Left kidney (tissue), 1 donor: ENCODE measurements at regions not wholly inside any gene's neighbourhood (a gene's known extent, or its start where the extent isn't known, plus 50 kb on each side); places are given as distances from the start of the nearest gene placed in this dataset.

Experiments
- DNase-seq: peaks from one replicate; pipeline ENCODE4 v3.0.0-alpha.2; 2013

DNA sequence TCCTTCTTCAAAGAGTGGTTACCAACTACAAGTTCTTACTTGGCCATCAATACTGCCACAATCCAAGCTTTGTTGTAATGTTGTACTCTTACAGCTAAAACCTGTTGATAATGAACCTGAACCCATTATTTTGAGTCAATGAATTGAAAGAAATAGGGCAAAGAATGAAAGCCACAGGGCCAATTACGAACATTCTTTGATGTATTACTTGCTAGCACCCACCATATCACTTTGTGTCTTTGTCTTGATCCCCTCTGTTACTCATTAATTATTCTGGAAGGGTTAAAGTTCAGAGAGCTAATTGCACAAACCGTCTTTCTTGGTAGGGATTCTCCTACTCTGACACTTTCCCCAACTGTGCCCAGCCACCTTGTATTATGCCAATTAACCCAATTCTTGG is 53.2 kb upstream of the TFEC start:
- no peak for DNase-seq

DNA sequence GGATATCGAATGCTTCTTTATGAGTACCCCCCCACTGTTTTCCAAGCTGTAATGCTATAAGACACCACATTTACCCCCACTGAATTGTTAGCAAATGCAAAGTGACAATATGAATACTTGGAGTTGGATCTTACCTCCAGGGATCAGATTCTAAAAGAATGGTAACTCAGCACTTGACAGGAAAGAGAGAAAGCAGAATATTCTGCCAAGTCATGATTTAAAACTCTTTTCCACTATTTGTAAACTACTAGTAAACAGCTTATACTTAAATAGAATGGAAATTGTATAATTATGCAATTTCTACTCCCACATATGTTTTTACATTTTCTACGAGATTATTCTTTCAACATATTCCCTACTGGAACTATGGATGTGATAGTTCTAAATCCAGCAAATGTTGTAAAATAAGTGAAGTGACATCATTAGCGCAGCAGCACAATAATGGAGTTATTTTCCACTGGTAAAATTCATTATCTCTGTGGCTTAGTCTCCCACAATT is 56.0 kb upstream of the TFEC start:
- no peak for DNase-seq

DNA sequence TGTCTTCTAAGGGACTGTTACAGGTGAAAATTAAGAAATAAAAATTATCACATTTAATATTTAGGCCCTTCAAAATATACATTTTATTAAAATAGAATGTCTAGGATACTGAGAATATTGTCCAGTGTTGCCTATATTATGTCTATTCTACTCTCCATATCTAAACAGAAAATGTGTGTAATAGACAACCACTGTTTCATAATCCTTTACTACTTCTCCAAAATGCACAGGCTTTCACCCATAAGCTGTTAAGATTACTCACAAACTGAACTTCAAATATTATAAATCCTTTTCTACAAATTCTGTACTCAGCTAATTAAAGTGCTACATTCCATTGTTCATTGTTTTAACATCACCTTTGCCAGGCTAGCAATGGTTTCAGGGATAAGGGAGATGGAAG is 56.7 kb upstream of the TFEC start:
- no peak for DNase-seq

DNA sequence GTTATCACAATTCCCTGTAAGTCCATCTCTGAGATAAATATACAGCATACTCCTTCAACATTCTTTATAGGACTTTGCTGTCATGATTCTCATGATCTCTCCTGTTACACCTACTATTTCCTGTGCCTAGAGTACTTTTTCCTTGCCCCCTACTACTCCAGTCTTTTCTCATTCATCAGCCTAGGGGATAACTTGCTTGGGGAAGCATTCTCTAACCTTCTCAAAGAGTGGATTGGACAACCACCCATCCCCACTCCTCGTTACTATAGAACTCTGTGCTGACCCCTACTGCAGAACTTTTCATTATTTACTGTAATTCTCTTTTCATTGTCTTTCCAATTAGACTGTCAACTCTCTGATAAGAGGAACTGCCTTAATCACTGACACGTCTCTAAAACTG is 57.4 kb upstream of the TFEC start:
- no peak for DNase-seq

DNA sequence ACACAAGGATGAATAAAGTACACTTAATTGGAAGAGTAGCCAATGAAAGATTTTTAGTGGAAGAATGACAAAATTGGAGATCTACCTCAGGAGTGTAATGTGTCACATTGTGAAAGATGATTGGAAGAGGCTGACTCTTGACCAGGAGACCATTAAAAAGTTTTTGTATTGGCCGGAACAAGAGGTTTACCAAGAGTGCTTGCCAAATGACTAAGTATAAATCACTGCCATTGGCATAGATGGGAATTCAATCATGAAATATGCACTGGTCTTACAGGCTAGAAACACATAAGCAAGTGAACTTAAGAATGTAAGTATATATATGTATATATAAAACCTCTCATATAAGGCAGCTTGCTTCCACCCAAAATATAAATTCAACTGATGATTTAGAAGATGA is 58.7 kb upstream of the TFEC start:
- no peak for DNase-seq

DNA sequence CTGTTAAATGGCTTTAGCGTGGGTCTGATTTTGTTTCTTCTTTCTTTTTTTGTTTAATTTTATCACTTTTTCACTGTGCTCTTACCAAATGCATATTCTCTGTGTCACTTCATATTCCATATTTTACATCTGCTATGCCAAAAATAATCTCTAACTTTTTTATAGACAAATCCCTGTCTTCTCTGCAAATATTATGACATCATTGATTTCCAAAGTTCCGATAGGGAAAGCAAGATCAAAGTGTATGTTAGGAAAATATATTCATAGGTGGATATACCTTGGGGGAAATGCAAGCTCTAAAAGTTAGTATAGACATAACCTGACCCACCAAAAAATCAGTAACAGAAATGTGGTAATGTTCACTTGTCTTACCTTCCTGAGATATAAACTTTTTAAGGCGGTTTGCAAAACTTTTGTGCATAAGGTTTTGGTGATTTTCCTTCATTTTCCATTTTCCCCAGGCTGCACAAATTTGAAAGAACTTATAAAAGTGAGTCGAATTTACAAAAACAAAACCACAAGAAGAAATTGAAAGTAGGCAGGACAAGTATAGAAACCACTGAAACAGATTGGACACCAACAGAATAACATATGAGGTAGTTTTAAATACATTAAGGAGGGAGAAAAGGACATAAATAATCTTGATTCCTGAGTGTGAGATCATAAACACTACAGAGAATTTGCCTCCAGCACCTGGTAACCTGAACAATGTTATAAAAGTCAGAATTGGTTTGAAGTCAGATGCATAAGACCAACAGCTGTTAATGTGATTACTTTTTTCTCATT is 63.1 kb upstream of the TFEC start:
- no peak for DNase-seq

DNA sequence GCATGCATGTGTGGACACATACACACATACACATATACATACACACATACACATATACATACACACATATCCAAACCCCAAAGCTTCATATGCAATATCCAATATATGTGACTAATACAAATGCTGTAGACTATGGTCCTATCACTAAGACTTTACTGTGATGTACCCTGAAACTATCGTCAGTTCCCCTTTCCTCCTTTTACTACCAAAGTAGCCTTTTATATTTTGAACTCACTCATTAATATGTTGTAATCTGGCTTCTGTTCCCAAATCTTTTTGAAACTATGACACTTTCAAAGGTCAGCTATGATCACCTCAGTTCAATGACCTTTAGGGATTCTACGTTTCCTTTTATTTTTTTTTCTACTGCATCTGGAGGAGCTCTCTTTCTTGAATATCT is 64.8 kb upstream of the TFEC start:
- no peak for DNase-seq

DNA sequence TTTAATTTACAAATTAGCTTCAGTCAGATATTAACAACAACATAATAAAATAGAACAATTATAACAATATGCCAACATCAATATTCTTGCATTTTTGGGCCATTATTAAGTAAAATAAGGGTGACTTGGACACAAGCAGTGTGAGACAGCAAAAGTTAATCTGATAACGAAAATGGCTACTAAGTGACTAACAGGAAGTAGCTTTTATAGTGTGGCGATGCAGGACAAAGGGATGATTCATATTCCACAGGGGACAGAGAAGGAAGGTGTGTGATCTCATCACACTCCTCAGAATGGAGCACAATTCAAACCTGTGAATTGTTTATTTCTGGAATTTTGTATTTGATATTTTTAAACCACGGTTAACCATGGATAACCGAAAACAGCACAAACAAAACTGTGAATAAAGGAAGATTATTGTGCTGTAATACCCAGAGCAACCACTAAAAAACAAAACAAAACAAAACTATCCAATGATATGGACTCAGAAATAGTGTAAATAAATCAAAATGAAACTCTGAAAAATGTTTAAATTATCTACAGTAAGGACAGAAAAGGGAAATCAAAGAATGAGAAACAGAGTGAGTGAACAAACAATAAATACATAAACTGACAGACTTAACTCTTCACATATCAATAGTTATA is 66.9 kb upstream of the TFEC start:
- no peak for DNase-seq

DNA sequence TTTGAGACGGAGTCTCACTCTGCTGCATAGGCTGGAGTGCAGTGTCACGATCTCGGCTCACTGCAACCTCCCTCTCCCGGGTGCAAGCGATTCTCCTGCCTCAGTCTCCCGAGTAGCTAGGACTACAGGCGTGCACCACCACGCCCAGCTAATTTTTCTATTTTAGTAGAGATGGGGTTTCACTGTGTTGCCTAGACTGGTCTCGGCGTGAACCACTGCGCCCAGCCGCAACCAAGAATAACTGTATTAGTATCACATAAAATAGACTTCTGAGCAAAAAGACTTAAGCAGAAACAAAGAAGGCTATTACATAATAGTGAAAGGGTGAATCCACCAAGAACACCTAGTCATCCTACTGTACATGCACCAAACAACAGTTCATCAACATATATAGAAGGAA is 67.6 kb upstream of the TFEC start:
- no peak for DNase-seq

DNA sequence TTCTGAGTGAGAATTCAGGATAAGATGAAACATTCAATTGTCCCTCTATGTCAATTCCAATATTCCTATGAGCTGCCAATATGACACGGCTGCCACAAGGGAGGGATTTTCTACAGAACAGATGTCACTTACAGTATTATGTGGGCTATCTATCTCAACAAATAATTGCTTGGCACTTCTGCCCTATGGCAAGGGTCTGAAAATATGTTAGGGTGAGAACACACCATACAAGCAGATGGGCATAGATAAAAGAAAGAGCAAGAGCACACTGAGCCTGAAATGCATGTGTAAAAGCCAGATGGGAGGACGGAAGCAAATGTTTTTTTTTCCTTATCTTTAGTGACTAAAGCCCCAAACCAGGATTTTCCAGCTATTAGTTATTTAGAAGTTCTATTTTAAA is 70.1 kb upstream of the TFEC start:
- DNase-seq, result no peak

DNA sequence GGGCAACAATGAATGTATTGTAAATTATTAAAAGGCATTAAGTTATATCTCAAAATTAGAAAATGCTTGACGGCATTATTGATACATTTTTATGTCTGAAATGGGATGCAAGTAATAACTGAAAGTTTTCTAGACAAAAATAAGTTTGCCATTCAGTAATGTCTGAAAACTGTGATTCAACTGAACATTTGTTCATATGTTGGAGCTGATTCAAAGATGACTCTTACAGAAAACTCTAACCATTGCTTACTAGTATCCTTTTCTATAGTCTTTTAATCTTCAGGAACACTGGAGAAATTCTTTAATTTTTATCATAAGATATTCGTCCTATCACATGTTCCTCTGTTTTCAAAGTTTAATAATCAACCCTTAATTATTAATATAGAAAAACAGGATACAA is 71.1 kb upstream of the TFEC start:
- no peak for DNase-seq

DNA sequence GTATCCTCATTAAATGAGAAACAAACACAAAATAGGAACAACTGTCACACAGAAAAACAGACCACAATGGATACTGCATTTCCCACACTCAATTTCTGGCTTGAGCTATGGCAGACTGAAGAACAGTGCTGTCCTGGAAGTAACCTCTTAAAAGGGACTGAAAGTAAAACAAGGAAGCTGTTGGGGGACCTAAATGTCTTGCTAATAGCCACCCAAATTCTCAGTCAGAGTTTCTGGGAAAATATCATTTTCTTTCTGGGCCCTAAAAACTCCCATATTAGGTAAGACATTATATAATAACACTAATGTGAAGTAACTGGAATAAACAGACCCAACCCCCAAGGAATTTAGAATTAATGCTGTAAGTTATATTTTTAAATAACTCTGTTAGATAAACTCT is 80.9 kb upstream of the TFEC start:
- DNase-seq, result no peak

DNA sequence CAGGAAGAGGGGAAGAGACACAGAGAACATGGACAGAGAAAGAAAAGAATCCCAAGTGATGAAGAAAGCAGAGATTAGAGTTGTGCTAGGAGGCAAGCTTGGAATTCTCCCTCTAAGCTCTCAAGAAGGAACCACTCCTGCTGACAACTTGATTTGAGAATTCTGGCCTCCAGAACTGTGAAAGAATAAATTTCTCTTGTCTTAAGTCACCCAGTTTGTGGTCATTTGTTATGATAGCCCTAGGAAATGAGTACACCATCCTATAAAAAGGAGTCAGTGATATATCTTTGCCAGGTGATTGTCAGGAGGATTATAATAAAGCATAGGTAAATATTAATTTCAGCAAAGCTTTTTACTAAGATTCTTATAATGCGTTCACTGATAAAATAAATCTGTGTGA is 82.7 kb upstream of the TFEC start:
- no peak for DNase-seq

DNA sequence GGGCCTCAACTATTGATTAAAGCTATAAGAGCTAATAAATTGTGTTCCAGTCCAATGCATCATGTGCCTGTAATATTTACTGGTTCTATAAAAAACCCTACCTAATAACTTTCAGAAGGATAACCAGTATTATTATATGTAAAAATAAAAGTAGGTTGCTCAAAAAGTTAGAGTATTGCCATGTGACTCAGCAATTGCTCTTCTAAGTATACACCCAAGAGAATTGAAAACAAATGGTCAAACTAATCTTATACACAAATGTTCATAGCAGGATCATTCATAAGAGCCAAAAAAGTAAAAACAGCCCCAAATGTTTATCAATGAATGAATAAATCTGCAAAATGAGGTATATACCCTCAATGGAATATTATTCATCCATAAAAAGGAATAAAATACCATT is 89.5 kb upstream of the TES start:
- DNase-seq, result no peak

DNA sequence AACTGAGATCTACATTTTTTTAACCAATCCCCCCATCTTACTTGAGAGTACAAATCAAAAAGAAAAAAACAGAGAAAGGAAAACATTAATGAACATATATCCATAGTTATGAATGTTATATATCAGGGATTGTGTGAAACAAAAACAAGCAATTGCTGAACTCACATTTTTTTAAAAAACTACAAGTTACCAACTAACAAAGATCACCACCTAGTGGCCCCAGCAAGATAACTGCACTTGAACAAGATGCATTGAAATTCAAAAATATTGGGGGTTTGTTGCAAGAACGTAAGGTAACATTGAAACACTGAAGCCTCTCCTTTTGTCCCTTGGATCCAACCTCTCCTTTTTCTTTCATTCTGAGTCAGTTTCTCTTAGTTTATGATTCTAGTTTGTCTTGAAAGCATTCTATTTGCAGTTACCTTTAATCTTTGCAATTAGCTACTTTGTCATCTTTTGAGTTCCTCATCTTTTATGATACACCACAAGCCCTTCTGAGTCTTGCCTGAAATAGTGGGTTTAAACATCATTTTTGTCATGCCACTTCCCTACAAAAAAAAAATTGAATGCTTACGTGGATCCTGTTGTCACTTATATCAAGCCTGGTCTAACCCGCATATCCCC is 87.3 kb upstream of the TES start:
- peak; percentile 29 for DNase-seq

DNA sequence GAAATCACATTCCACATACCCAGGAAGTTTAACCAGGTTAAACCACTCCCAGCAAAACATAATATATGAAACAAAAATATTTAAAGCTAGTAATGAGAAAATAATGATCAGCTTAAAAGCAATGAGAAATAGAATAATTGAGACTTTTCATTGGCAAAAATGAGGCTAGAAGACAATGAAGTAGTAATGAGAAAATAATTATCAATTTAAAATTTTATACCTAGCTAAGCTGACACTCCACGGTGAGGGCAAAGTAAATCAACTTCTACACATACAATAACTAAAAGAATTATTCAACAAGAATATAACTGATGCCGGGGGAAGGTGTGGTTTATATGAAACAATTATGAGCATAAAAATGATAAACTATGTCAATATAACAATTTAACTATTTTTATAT is 82.2 kb upstream of the TES start:
- DNase-seq, result no peak

DNA sequence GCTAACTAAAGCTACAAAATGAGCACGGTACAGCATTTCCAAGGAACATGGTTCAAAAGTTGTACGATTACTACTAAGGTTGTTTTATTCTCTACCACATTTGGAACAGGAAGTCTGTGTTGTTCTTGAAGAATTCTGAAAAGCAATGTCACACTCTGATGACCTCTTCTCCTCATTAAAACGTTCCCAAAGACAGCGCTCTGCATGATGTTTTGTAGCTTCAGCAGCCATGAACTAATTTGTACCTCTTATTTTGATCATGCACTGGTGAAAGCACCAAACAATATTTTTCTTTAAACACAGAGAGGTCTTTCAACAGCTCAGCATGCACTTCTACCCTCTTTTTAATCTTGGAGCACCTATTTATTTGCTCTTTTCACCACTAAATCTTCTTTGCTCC is 75.0 kb upstream of the TES start:
- DNase-seq, result no peak

DNA sequence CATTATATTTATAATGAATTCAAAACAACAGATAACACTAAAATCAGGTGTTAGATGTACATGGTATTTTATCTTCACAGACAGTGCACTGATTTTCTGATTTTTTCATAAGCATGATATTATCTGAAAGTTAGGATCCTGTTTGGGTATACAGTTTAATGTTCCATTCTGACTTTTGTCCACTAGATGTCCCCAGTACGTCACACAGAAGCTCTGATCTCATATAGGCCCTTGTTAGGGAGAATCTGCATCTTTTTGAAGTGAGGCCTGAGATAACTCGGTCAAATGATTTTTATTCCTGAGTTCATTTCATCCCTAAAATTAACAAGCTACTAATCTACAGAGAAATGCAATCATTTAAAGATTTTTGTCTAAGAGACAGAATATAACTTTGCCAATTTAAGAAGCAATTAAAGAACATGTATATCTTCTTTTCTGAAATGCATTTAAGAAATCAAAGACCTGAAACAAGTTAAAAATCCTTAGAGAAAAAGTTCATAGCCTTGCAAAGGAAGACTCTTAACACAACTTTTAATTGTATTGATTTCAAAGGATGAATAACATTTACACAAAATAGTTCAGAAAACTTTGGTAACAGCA is 72.0 kb upstream of the TES start:
- DNase-seq, result peak; percentile 60

DNA sequence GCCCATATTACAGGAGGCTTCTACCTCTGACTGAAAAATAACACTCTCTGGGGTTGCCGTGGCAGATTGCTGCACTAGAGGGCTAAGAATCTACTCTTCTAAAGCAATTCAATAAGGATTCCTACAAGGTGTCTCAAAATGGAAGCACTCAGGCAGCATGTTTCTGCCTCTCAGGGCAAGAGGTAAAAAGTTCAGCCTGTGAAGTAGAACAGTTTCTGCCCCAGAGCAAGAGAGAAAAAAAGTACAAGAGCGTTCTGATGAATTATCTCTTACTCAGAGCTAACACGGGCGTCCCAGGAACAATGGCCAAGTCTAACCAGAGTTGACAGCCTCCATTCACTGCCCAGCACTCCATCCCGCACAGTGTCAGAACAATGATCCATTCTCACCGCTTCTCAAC is 71.3 kb upstream of the TES start:
- DNase-seq, result no peak

DNA sequence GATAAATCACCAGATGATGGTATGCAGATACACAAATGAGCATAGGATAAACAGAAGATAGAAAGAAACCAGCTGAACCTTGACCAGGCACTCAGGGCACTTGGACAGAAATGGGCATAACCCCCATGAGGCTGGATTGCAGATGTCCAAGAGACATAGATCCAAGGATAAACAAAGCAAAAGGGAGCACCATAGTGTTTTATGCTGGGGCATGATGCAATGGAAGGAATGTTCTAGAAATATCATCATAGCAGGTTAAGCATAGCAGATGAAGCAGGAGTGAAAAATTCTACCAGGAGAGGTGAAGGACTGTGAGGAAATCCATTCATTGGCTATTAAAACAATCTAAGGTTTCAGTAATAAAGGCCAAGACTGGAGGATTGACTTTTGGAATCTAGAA is 70.5 kb upstream of the TES start:
- no peak for DNase-seq

DNA sequence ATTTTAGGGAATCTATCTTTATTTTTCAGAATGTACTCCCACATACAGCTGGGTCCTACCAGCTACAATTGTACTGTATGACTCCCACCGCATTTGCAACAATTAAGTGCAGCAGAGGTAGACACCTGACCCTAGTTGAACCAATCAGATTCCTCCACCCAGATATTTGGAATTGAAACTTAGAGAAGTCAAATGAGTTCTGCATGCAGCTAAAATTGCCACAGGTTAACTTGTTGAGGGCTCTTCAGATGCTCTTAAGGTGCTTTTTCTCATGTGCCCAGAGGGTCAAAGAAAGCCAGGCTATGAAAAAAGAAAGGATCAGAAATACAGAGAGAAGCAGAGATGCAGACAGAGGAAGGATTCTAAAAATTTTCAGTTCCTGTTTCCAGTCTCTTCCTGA is 68.0 kb upstream of the TES start:
- no peak for DNase-seq

DNA sequence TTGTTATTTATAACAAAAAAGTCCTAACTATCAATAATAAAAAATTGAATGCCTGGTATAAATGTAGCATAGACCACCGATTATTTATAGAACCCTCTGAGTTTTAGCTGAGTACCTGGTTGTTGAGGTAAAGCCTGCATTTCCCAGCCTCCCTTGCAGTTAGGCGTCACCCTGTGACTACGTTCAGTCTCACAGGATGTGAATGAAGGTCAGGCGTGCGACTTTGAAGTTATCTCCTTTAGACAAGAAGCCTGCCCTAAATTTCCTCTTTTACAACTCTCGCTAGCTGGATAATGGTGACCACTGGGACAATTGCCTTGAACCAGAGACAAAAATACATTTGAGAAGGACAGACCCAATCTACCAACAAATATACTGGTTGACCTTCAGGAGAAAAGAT is 67.5 kb upstream of the TES start:
- DNase-seq, result no peak

DNA sequence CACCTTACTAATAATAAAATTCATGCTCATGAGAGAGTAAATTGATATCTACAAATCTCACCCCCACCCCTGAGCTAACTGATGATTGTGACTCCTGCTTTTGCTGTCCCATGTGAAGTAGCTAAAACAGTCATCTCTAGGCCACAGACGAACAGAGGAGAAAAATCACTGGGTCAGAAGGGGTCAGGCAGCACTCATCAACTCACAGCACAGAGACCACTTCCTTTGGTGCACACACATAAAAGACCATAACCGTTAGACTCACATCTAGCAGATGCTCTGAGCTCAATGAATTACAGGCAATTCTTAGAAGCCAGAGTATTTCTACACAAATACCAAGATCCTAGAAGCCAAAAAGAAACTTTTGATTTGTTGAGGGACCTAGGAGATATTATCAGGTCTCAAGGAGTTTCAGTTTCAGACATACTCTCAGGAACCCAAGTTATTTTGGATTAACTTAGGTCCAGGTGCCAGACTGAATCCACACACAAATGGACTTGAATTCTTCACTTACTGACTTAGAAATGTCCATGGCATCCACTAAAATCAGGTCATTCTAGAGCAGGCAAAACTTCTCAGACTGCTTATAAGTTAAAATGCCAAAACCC is 65.0 kb upstream of the TES start:
- DNase-seq, result no peak
